GM21367 (cell line): ENCODE measurements at regions not wholly inside any gene's neighbourhood (a gene's known extent, or its start where the extent isn't known, plus 50 kb on each side); places are given as distances from the start of the nearest gene placed in this dataset.

Experiments used
- ATAC-seq: cut with Tn5 transposase; IDR thresholded peaks from one replicate; pipeline ENCODE4 v1.9.1; 2021; ENCODE audit not compliant: unreplicated experiment

DNA sequence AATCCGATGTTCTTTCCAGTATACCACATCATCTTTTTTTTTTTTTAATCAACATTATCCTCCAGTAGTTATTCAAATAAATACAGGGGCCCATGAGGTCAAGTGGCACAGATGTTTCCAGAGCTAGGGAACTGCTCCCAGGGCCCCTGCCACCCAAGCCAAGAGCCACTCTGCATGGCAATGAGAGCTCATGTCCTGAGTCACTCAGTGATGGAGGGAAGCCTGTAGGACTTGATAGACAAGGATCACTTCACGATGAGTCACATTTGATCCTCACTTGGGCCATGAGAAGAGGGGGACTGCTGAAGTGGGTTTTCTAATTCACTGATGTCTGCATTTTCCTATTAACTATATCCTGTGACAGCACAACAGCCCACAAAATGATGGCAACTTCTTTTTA is 127.0 kb upstream of the PKDCC start:
- ATAC-seq = no peak

DNA sequence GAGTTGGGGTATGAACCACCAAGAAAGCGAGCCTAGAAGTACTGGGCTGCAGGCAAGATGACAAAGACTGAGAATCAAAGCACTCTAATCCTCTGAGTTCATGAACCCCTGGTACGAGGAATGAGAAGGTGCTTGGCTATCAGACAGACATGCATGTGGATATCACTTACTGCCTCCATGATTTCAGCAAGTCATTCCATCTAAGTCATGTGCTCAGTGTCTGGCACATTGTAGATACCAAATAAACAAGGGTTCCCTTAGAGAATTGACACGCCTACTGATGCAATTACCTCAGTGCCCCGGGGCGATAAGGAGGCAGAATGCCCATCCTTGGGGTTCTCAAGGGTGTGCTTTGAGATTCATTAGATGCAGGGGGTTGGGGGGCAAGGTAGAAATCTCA is 125.6 kb upstream of the PKDCC start:
- ATAC-seq = no peak

DNA sequence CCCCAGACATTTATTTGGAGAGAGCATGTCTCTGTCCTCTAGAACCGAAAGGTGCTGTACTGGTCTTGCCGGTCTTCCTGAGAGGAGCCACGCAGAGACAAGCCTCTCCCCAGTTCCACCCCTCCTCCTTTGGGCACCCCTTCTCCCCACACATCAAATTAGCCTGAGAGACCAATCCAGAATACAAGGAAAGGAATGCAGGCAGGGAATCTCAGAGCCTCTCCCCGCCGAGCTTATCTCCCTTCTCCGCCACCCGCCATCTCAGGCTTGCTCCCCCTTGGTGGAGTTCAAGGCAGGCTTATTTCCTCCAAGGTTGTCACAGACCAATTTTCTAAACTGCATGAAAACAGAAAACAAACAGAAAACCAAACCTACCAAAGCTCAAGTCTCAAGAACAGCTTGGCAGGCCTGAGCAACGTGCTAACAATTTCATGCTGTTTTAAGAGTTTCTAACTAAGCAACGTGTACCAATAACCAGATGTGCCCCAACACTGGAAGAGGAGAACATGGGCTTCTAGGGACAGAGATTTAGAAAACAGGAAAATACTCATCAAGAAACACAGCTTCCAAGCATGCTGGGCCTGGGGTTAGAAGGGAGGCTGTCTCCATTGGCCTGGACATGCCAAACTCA is 124.5 kb upstream of the PKDCC start:
- no peak for ATAC-seq

DNA sequence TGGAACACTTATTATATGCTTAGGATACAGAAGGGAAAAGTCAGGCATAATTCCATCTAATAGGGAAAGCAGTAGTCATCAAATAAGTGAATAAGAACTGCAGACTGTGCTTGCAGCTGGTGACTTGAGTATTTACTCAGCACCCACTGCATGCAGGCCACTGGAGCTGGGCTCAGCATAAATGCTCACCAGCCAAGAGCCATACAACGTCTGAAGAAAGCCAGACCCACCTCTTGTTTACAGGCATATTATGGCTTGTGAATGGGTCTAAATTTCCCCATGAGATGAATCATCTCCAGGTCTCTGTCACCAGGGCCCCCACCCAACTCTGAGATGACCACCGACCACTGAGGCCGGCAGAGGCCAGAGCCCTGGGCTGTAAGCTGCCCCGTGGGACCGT is 123.8 kb upstream of the PKDCC start:
- no peak for ATAC-seq

DNA sequence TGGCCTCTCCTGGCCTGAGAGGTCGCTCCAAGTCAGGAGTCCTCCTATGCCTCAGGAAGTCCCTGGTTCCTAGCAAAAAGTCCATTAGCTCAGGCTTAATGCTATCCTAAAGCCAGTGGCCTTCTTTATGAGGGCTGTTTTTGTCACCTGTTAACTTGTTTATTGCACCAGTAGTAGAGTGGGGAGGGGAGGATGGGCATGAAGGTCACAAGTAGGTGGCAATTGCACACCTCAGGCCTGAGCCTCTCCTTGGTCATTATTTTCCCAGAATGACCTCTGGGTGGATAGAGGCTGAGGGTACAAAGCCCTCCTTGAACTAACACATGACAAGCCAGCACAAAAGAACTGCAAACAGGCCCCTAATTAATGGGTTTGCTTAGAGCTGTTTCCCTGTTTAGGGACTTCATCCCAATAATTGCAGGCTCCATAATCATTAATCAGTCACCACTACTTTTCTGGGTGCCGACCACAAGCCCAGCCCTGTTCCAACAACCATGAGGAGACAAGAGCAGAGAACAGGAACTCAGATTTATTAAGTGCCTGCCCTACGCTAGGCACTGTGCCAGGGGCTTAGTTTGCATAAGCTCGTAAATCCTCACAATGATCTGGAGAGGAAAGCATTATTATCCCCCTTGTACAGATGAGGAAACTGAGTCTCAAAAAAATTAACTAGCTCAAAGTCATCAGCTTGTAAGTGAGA is 123.0 kb upstream of the PKDCC start:
- no peak for ATAC-seq

DNA sequence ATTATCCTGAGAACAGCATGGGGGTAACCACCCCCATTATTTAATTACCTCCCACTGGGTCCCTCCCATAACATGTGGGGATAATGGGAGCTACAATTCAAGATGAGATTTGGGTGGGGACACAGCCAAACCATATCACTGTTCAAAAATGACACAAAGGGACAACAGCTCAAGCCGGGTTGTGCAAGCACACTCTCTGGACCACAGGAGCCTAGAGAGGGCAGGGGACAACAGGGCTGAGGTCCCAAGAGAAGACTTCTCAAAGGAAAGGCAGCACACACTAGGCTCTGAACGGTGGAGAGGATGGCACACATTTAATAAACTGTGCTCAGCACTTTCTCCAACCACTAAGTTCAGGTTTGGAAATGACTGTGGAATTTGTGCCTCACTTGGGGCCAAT is 122.1 kb upstream of the PKDCC start:
- no peak for ATAC-seq

DNA sequence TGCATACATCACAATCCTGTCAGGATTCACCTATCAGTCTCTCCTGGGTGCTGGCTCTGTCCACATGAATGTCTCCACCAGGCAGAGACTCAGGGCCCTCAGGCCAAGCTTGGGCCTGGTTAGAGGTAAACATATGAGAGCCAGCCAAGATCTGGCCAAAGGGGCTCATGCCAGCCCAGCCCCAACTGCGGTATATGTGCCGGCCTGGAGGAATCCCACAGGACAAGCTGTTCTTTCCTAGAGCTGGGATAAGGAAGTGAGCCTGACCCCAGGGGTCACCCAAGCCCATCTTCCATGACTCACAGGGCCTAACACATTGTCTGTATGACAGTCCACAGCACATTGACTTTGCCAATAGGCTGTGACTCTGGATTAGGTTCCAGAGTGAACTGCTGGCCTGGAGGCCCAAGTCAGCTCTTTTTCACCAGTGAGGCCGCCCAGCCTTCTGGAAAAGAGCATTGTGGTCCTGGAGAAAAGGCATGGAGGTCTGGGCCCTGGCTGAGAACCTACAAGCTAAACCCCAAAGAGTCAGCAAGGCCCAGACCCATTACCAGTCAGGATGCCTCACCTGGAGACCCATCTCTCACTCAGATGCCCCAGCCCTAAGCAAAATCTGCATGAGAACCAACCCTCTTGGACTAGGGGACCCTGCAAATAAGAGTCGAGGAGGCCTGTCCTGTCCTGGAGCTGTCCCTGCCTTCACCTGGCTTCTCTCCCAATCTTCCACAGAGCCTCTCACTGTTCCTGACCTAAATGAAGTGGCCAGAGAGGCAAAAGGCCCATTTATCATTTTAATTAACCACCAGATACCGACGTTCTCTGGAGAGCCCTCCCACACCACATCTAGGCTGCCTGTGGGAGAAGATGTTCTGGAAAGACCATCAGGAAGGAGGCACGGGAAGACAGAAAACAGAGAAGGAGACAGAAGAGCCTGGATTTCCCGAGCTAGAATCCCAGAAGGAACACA is 120.9 kb upstream of the PKDCC start:
- ATAC-seq = no peak

DNA sequence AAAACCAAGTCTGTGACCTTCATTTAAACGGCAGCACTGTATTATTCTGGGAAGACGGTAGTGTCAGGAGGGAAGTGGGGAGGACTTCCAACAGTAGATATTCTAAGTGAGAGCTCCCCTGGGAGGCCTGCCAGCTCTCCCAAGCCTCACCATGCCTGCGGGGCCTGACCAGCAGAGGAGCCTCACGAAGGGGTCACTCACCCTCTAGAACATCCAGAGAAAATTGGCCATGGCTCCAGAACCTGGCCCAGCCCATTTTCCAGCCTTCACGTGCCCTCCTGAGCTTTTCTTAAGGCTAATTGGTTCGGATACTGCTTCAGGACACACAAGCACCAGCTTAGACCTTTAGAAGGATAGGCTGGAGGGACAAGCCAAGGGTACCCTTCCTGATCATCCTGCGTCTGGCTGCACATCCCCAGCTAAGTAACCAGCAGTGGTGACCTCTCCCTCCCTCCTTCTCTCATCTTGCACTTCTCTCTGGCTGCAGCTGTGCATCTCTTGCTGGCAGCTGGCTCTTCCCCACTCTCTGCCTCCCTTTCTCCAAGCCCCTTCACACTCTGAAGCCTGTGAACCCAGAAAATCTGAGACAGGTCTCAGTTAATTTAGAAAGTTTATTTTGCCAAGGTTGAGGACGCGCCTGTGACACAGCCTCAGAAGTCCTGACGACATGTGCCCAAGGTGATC is 120.1 kb upstream of the PKDCC start:
- no peak for ATAC-seq

DNA sequence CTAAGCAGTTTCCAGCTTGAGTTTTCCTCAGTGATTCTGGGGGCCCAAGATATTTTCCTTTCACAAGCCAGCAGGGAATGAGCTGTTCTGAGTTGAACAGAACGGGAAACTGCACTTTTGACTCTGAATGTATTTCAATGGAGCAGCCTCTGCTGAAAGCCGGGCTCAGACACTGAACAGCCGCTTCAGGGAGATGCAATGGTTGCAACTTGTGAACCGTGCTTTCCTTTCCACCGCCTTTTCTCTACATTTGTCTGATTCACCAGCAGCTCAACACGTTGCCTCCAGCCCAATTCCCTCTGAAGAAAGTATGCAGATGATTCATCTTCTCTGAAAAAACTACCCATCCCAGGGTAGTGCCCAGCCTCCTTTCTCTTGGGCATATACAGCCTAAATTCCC is 119.3 kb upstream of the PKDCC start:
- ATAC-seq = no peak

DNA sequence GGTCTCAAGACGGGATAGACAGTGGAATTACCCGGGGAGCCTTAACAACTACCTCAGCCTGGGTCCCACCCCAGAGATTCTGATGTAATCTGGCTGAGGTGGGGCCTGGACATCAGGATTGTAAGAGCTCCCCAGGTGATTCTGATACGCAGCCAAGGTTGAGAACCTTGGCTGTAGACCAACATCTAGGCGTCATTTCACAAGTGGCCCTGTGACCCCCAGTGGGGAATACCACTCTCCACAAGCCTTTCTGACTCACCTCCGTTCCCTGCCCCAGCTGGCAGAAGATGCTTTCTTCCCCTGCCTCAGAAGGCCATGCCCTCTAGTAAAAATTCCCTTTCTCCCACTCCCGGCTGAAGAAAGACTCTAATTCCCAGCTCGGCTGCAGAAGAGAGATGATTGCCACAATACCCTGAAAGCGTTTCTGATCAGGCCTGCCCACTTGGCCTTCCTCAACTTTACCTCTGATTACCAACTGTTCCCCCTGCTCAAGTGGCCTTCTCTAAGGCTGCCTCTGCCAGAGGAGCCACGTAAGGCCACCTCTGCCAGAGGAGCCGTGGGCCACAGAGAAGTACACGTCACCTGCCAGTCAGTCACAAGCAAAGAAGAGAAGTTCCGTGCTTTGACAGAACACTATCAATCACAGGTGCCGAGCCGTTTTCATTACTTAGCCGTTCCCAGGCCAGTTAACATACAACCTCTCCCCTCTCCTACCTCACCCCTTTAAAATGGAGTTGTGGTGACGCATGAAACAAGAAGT is 116.8 kb upstream of the PKDCC start:
- no peak for ATAC-seq

DNA sequence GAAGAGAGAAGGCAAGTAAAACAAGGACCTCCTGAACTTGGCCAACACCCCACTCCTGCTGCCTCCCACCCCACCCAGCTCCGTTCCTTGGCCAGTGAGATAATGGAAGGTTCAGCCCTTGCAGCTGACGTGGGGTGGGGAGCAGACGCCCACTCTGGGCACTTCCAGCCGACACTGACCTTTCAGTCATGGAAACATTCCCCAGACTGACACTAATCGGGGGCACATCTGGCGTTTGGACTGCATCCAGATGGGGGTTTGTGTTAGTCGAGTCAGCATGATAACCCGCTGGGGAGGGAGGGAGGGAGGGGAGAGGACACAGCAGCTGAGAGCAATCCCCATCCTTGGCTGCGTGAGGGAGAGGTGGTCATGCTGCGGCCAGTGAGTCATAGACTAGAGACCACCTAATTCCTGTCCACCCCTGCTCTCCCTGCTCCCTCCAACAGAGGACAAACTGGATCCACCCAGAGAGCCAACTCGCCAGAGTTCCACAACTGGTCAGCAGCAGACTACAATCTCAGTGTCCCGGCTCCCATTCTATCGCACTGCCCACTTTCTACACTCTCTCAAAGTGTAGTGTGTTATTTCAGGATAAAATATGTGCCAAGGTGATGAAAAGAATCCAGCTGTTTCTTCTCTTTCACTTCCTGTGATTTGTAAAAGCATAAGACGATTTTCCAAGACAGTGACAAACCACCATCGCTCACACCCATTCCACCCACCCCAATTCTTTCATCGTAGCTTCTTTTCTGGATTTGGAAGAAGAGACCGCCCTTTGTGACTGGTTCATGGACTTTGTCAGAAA is 115.4 kb upstream of the PKDCC start:
- ATAC-seq = no peak

DNA sequence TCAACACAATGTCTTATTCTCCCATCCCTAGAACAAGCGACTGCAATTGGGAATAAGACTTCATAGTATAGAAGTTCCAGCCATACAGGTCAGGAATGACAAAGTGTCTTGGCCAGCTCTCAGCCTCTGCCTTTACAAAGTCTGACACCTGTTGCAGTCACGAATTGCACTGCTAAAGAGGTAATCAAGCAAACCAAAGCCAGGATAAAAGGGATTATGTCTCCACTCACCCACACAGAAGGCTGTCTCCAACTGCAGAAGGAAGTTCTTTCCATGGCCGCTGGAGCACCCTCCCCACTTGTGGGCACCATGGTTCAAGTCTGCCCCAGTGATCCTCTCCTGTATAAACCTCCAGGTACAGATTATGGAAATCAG is 114.8 kb upstream of the PKDCC start:
- no peak for ATAC-seq

DNA sequence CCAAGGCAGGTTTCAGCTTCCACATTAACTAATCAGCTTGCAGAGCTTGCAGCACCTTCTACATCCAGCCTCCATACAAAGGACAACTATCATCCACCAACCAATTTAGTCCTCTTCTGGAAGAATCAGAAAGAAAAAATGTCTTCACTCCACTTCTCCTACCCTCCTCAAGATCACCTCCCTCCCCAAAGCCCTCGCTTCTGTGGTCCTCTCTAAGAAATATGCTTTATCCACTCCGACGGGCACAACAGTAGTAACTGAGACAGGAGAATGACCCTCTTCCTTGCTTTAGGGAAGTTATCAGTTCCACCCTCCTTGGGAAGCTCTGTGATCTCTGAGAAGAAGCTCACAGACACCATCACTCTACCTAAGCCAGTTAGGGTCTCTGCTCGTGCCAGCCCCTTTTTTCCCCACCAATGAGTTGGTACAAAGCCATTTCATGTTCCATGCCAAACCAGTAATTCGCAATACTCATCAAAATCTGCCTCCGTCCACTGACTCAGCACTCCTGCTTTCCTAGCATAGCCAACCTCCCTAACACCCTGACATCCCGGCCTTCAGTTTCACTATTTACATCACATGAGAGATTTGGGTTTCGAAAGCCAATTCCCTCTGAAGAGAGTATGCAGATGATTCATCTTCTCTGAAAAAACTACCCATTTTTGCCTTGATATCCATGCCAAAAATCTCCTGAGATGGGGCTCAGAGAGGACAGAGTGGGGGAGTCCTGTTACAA is 114.1 kb upstream of the PKDCC start:
- no peak for ATAC-seq

DNA sequence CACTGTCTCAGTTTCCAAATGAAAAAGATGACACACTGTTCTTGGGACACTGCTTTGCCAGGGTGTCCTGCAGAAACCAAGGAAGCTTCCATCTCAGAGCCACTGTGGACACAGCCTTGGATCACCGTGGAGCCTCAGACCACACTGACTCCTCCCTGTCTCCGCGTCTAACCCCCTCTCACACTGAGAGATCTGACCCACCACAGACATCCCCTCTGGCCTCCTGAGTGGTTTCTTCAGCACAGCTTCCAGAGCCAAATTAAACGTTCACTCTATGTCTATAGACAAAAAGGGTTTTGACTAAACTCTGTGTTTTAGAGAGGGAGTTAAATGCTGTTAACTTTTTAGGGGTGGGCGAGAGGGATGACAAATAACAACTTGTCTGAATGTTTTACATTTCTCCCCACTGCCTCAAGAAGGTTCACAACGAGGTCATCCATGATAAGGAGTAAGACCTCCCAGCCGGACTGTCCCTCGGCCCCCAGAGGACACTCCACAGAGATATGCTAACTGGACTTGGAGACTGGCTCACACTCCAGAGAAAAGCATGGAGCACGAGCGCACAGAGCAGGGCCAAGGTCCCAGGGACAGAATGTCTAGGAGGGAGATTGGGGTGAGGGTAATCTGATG is 113.4 kb upstream of the PKDCC start:
- no peak for ATAC-seq

DNA sequence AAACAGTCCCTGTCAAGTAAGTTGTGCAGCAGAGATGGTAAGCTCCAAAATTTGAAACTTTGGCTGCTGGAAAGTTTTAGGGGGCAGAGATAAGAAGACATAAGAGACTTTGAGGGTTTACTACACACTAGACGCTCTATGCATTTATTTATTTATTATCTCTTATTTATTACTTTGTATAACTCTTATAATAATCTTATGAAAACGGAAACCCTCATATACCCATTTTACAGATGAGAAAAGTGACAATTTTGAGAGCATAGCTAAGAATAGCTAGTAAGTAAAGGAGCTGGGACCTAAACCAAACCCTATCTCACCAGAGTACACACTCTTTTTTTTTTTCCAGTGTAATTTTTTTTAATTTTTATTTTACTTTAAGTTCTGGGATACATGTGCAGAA is 112.8 kb upstream of the PKDCC start:
- no peak for ATAC-seq

DNA sequence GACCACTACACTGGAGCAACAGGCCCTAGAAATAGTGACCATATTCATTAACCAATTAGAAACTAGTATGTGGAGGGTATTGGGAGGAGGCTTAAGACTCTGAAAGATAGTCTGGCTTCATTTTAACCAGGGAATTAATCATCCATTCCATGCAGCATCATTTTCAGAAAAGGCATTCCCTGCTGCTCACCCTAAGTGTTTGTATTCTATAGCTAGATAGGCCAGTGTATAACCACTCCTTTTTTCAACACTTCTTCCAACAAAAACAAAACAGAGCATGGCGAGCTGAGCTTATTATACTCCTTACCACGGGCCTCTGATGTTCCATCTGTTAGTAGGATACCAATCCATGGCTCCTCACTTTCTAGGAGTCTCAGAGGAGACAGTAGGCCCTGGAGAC is 112.0 kb upstream of the PKDCC start:
- ATAC-seq = no peak

DNA sequence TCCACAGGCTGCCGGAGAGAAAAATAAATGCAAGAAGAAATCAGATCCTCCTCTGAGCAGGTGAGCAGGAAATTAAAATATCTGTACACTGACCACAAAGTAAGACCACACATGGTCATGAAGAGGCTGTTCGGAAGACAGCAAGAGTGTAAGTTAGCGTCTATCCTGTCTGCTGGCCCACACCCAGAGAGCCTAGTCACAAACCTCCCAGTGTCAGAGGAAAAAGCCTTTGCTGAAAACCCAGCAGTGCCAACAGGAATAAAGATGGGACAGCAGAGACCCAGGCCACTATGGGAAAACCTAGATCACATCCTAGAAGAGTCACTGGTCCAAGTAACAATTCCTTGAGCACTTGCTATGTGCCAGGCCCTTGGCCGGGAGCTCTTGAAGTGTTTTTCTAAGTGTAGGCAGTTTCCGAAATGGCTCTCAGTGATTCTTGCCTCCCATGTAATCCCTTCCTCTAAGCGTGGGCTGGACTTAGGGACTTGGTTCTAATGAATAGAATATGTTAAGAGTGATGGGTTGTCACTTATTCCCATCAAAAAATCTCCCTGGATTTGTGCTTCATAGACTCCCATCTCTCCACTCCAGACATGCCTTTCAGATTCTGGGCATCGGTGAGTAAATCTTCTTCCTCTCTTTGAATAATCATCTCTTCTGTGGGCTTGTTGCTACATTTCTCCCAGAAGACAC is 110.9 kb upstream of the PKDCC start:
- ATAC-seq = no peak

DNA sequence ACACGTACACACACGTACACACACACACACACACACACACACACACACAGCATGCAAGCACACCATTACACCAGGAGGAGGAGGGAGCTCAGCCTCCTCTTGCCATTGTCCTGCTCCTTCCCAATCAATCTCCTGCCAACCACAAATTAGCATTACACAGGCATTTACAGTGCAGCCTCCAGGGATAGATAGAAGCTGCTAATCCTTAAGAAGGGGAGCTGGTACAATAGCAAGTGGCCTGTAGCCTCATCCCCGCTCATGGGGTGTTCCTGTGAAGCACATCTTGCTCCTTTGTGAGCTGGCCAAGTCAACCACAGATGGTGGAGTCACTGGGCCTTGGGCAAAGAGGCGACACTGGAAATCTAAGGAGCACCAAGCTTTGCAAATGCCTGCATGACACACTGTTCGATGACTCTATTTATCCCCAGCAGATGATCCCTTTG is 110.3 kb upstream of the PKDCC start:
- ATAC-seq = no peak
